Right cardiac atrium (tissue), 5 donors: ENCODE measurements at regions not wholly inside any gene's neighbourhood (a gene's known extent, or its start where the extent isn't known, plus 50 kb on each side); places are given as distances from the start of the nearest gene placed in this dataset.
"Not testable (repeated sequence)": the region's sequence is repeated elsewhere in the genome, so short reads cannot be mapped to it uniquely, and the experiment has no call there.

Source experiments
- ATAC-seq, 2 donors: fragments of 200-7000 bp; cut with Tn5 transposase; one replicate each; pipeline versions ENCODE4 v1.8.0 to v1.9.1; 2020; ENCODE audit warnings: moderate library complexity in 2 of 2, mild to moderate bottlenecking in 1 of 2
- DNase-seq, 3 donors: peaks; one replicate each; pipeline ENCODE4 v3.0.0-alpha.2; 2020
- H3K27ac ChIP-seq: one replicate; pipeline ENCODE4 v1.5.1; 2013; ENCODE audit warnings: mild to moderate bottlenecking, low read length, control low read depth, moderate library complexity
- H3K27me3 ChIP-seq: one replicate; pipeline ENCODE4 v1.6.1; 2013; ENCODE audit not compliant: control insufficient read depth, insufficient read depth
- H3K4me1 ChIP-seq: one replicate; pipeline ENCODE4 v1.6.1; 2013; ENCODE audit warnings: low read length; ENCODE audit not compliant: control insufficient read depth, insufficient read depth
- H3K4me3 ChIP-seq: one replicate; pipeline ENCODE4 v1.5.1; 2013; ENCODE audit warnings: low read length, control low read depth
- H3K9me3 ChIP-seq: one replicate; pipeline ENCODE4 v1.6.1; 2013; ENCODE audit warnings: low read length; ENCODE audit not compliant: control insufficient read depth
- WGBS: extraction: QIAGEN DNeasy Blood & Tissue Kit; methylation state at CpG from one replicate; pipeline ENCODE4 v1.1.7; 2013; 5-methylcytosine and 5-hydroxymethylcytosine counted together
- intact Hi-C, 4 donors: fragments of 100-400 bp; cut with DNase I; formaldehyde crosslinking; loops; one replicate each; pipeline versions ENCODE4 v1.11.0 to v1.14.0; 2022 to 2023
- donor health status: healthy with polysubstance abuse.
- donor health status: DM: no; HTN: yes; CAD: no.
- donor health status: DM: no; HTN: no; CAD: no.
- donor health status: DM: no; HTN: yes; CAD: no; lungs with severe emphysema.
- donor health status: DM: yes; HTN: yes; CAD: no.

DNA sequence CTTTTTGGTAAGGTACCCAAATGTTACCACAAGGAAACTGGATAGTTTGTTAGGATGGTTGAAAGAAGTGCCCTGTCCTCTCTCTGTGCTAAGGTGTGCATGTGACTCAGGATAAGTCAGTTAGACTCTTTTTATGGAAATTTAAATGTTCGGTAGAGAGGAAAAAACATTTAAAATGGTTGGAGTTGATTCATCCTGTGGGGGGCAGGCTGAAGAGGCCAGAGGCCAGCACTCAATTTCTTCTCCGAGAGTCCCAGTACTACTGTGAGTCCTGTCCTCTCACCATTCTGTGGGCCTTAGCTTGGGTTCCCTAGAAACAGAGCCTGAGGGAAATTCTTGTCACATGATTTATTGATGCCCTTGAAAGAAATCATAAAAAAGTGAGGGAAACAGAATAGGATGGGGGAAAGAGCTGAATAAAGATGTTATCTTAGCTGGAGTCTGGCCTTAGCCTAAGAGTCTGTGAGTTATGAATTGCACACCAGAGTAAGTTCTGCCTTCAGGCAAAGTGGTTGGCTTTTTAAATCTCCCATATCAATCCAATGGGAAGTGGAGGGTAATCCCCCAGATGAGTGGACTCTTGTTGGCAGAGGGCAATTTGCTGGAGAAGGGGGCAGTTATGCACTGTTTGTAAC lies 106.5 kb upstream of the GALNT15 start:
- no peak overlapping the region for H3K27ac ChIP-seq
- intact Hi-C loops: no loop called here

DNA sequence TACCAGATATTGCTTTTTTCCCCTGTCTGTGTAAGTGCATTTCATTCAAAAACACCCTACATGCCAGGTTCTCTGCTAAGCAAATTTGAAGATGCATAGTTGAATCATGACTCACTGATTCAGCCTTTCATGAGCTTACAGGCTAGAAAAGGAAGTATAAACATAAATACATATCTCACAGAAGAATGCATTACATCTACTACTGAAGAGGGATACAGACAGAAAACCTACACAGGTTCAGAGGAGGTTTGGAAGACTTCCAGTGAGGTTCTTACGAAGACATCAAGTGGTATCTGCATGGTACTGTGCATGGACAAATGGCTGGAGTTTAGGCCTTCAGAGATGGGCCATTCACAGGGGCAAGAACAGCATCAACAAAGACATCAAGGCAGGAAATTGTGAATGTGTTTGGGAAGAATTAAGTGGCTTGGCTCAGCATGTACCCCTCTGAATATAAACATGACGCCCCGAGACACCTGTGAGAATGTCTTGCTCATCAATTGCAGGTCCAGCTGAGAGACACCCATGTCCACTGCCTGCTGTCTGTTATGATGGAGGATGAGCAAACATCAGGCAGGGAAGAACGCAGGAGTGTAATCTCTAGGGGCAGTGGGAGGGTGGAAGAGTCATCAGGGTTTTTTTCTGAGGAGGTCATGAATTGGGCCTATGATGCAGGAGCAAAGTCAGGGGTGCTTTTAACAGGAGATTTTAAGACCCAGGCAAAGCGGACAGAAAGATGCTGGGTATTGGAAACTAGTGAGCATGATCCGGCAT lies 105.1 kb upstream of the GALNT15 start:
- H3K27ac ChIP-seq: no peak overlapping the region
- H3K27me3 ChIP-seq: no peaks in the 10 kb centered on the region
- intact Hi-C loops: no loop called here
- DNase-seq: no peak
- WGBS: 94% methylated on average over 6 of the region's 6 CpGs
- no peaks in the 10 kb centered on the region for H3K9me3 ChIP-seq
- ATAC-seq: no peak
- no peaks in the 10 kb centered on the region for H3K4me1 ChIP-seq
- no peak overlapping the region for H3K4me3 ChIP-seq

More for the DNA sequence above, 106.5 kb upstream of the GALNT15 start:
- no peaks in the 10 kb centered on the region for H3K4me1 ChIP-seq
- H3K27me3 ChIP-seq: no peaks in the 10 kb centered on the region
- no peaks in the 10 kb centered on the region for H3K9me3 ChIP-seq
- 89% methylated on average over 2 of the region's 2 CpGs for WGBS
- H3K4me3 ChIP-seq: no peak overlapping the region
- no peak for DNase-seq
- ATAC-seq: no peak

- H3K4me3 ChIP-seq: no peak overlapping the region
- ATAC-seq (no peak), DNase-seq (no peak)
- H3K27me3 ChIP-seq: no peaks in the 10 kb centered on the region
- H3K9me3 ChIP-seq: no peaks in the 10 kb centered on the region
- H3K4me1 ChIP-seq: no peaks in the 10 kb centered on the region
- H3K27ac ChIP-seq: no peak overlapping the region
- intact Hi-C loops: no loop called here
- WGBS: 77% methylated on average over 5 of the region's 5 CpGs
Measured at GRCh38 chr3:16070707-16071106, 103.8 kb upstream of the GALNT15 start.

DNA sequence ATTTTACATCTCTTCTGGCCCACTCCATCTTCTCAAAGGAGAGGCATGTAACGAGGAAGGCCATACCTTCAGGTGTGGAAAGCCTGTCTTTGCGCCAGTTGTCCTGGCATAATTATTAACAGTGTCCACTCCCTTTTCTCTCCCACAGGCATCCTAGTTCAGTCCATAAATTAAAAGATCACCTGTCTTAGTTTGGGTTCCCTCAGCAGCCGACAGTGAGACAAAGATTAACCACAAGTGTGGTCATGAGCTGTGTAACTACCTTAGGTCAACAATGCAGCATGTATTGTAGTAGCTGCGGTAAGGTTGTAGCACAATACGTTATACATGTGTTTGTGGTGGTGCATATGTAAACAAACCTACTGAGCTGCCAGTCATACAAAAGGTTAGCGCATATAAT lies 103.3 kb upstream of the GALNT15 start:
- H3K4me1 ChIP-seq: no peaks in the 10 kb centered on the region
- no peak for ATAC-seq
- WGBS: 96% methylated on average over 6 of the region's 6 CpGs
- intact Hi-C loops: no loop called here
- DNase-seq: no peak
- H3K4me3 ChIP-seq: no peak overlapping the region
- H3K27ac ChIP-seq: no peak overlapping the region
- no peaks in the 10 kb centered on the region for H3K27me3 ChIP-seq
- H3K9me3 ChIP-seq: no peaks in the 10 kb centered on the region

DNA sequence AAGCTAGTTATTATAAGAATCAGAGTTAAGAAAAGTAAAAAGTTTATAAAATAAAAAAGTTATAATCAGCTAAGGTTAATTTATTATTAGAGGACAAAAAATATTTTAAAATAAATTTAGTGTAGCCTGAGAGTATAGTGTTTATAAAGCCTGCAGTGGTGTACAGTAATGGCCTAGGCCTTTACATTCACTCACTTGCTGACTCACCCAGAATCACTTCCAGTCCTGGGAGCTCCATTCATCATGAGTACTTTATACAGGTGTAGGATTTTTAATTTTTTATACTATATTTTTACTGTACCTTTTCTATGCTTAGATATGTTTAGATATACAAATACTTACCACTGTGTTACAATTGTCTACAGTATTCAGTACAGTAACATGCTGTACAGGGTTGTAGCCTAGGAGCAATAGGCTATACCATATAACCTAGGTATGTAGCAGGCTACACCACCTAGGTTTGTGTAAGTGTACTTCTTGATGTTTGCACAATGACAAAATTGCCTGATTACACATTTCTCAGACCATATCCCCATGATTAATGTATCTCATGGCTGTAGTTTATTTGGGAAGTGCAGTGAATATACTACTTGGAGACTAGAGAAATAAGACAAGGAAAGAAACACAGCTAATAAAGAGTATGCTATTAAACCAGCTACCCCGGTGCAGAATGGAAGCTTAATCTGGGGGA lies 101.9 kb upstream of the GALNT15 start:
- H3K27ac ChIP-seq: no peak overlapping the region
- H3K27me3 ChIP-seq: no peaks in the 10 kb centered on the region
- H3K4me1 ChIP-seq: no peaks in the 10 kb centered on the region
- no peak overlapping the region for H3K4me3 ChIP-seq
- WGBS: 92% methylated on average over 1 of the region's 1 CpG
- intact Hi-C loops: no loop called here
- DNase-seq (no peak), ATAC-seq (no peak)
- no peaks in the 10 kb centered on the region for H3K9me3 ChIP-seq

DNA sequence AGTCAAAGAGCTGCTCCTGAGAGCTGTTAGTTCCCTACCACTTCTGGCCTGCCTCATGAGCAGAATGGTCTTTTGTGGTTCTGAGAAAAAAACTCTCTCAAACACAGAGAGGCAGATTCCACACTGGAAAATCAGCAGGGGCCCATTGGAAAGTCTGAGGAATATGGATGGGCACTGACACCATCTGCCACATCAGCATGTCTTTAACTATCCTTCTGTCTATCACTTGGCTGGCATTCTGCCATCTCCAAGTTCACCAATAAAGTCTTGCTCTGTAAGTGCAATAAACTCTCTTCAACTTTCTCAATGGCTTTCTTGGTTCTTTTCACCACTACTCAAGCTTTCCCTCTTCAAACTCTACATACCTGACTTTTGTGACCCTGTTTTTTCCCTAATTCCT lies 101.3 kb upstream of the GALNT15 start:
- no peaks in the 10 kb centered on the region for H3K27me3 ChIP-seq
- no peaks in the 10 kb centered on the region for H3K9me3 ChIP-seq
- no peak overlapping the region for H3K27ac ChIP-seq
- H3K4me3 ChIP-seq: no peak overlapping the region
- ATAC-seq (no peak), DNase-seq (no peak)
- H3K4me1 ChIP-seq: no peaks in the 10 kb centered on the region
- intact Hi-C loops: no loop called here

DNA sequence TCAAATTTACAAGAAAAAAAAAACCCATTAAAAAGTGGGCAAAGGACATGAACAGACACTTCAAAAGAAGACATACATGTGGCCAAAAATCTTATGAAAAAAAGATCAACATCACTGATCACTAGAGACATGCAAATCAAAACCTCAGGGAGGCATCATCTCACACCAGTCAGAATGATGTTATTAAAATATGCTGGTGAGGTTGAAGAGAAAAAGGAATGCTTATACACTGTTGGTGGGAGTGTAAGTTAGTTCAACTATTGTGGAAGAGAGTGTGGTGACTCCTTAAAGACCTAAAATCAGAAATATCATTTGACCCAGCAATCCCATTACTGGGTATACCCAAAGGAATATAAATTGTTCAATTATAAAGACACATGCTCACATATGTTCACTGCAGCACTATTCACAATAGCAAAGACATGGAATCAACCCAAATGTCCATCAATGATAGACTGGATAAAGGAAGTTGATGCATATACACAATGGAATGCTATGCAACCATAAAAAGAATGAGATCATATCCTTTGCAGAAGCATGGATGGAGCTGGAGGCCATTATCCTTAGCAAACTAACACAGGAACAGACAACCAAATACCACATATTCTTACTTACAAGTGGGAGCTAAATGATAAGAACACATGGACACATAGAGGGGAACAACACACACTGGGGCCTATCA lies 100.3 kb upstream of the GALNT15 start:
- H3K4me3 ChIP-seq, H3K27ac ChIP-seq, DNase-seq, H3K9me3 ChIP-seq, ATAC-seq, intact Hi-C loops, H3K27me3 ChIP-seq, H3K4me1 ChIP-seq: not testable (repeated sequence)

DNA sequence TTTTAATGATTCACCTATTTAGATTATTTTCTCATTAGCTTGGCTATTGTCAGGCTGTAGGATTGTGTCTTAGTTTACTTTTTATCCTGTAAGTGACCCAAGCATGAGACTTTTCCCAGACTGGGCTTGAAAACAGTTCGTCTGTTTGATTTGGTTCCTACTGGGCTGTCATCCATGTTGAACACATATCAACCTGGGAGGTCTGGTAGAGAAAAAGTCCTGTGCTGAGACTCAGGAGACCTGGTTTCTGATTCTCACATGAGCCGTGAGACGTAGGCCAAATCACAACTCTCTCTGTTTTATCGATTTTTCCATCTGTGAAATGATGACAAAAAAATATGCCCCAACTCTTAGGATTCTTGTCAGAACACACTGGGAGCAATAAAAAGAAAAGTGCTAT lies 98.8 kb upstream of the GALNT15 start:
- H3K27me3 ChIP-seq: no peaks in the 10 kb centered on the region
- intact Hi-C loops: no loop called here
- WGBS: 84% methylated on average over 4 of the region's 4 CpGs

DNA sequence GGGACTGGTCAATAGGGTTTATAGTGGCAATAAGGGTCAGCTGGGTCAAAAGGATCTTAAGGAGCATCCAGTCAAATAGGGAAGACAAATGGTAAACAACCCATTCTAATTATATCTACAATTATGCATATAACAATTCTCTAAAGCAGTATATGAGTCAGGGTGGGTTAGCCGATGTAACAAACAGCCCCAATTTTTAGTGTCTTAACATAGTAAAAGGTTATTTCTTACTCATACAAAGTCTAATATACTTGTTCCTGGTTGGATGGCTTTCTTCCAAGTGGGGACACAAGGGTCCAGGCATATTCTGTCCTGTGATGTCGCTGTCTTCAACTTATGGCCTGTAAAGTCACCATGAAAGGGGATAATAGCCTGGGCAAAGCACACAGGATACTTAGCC lies 97.9 kb upstream of the GALNT15 start:
- H3K27me3 ChIP-seq: no peaks in the 10 kb centered on the region
- no peak overlapping the region for H3K4me3 ChIP-seq
- H3K4me1 ChIP-seq: no peaks in the 10 kb centered on the region
- intact Hi-C loops: no loop called here
- DNase-seq (no peak), ATAC-seq (no peak)
- WGBS: 74% methylated on average over 2 of the region's 2 CpGs
- H3K9me3 ChIP-seq: no peaks in the 10 kb centered on the region
- H3K27ac ChIP-seq: no peak overlapping the region

More for the DNA sequence above, 98.8 kb upstream of the GALNT15 start:
- no peak for ATAC-seq
- no peak overlapping the region for H3K4me3 ChIP-seq
- no peak for DNase-seq
- H3K4me1 ChIP-seq: no peaks in the 10 kb centered on the region
- H3K9me3 ChIP-seq: no peaks in the 10 kb centered on the region
- no peak overlapping the region for H3K27ac ChIP-seq

DNA sequence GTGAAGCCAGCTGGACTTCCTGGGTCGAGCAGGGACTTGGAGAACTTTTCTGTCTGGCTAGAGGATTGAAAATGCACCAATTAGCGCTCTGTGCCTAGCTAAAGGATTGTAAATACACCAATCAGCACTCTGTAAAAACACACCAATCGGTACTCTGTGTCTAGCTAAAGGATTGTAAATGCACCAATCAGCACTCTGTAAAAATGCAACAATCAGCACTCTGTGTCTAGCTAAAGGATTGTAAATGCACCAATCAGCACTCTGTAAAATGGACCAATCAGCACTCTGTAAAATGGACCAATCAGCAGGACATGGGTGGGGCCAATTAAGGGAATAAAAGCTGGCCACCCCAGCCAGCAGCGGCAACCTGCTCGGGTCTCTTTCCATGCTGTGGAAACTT lies 97.3 kb upstream of the GALNT15 start:
- ATAC-seq, H3K27me3 ChIP-seq, DNase-seq, intact Hi-C loops, H3K9me3 ChIP-seq, H3K4me3 ChIP-seq, H3K4me1 ChIP-seq, H3K27ac ChIP-seq: not testable (repeated sequence)
- WGBS: 92% methylated on average over 5 of the region's 5 CpGs

- intact Hi-C loops, H3K4me1 ChIP-seq, H3K27me3 ChIP-seq, H3K27ac ChIP-seq, DNase-seq, H3K4me3 ChIP-seq, ATAC-seq, H3K9me3 ChIP-seq: not testable (repeated sequence)
- 77% methylated on average over 8 of the region's 8 CpGs for WGBS
Measured at GRCh38 chr3:16077681-16078080, 96.8 kb upstream of the GALNT15 start.
